ENCODE measurements at regions not wholly inside any gene's neighbourhood (a gene's known extent, or its start where the extent isn't known, plus 50 kb on each side); places are given as distances from the start of the nearest gene placed in this dataset.
"Not testable (repeated sequence)": the region's sequence is repeated elsewhere in the genome, so short reads cannot be mapped to it uniquely, and the experiment has no call there.

DNA sequence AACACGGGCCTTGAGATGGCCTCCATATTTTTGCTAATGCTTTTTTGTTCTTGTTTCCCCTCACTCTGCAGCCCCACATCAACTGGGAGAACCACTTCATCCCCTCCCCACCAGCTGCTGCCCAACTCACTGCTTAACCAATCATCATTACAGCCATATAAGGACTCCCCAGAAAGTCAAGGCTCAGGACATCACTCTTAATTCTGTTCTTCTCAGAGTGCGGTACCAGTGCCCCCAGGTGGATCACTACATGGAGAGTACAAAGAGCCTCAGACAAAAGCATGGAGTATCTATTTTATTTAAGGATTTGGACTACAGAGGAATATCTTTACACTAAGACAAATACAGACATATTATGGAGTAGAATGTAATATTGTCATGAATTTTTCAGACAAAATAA lies 340.6 kb downstream of the PAX3 start:
- H3K27me3 Mint-ChIP-seq (ENCODE audit: low read depth): no peaks in the 10 kb centered on the region
- TF ChIP-seq, protein P1, sequence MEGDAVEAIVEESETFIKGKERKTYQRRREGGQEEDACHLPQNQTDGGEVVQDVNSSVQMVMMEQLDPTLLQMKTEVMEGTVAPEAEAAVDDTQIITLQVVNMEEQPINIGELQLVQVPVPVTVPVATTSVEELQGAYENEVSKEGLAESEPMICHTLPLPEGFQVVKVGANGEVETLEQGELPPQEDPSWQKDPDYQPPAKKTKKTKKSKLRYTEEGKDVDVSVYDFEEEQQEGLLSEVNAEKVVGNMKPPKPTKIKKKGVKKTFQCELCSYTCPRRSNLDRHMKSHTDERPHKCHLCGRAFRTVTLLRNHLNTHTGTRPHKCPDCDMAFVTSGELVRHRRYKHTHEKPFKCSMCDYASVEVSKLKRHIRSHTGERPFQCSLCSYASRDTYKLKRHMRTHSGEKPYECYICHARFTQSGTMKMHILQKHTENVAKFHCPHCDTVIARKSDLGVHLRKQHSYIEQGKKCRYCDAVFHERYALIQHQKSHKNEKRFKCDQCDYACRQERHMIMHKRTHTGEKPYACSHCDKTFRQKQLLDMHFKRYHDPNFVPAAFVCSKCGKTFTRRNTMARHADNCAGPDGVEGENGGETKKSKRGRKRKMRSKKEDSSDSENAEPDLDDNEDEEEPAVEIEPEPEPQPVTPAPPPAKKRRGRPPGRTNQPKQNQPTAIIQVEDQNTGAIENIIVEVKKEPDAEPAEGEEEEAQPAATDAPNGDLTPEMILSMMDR (conservative IDR thresholded peaks at IDR 0.05): no peak
- H3K4me1 Mint-ChIP-seq: no peaks in the 10 kb centered on the region
- no peak overlapping the region for H3K4me3 Mint-ChIP-seq
- H3K27ac Mint-ChIP-seq (ENCODE audit: unreplicated experiment): no peak overlapping the region
- no peak for DNase-seq (ENCODE audit: low read depth, low spot score)
- no peaks in the 10 kb centered on the region for H3K36me3 Mint-ChIP-seq (ENCODE audit: low read depth)
- H3K9me3 Mint-ChIP-seq: no peaks in the 10 kb centered on the region

DNA sequence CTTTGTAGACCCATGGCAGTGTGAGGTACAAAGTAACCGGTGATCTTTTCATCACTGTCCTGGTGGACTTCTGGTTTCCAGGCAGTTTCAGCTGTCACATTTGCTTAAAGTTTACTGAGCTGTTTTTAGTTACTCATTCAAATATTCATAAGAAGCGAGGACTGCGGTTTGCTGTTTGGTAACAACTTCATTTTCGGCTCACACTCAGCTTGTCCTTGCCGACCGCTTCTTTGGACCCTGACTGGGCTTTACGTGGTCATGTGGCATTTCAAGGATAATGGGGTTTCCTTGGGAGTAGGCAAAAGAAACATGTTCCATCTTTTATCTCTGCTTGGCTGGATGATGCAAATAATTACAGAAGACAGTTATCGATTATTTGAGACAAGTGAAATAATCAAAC lies 350.7 kb downstream of the PAX3 start:
- Mint-ChIP-seq H3K4me3 (no peak overlapping the region), H3K27me3 (ENCODE audit: low read depth) (no peaks in the 10 kb centered on the region), H3K27ac (ENCODE audit: unreplicated experiment) (no peak overlapping the region), H3K9me3 (peaks cover 11% of the 10 kb centered on the region), H3K4me1 (peaks cover under 1% of the 10 kb centered on the region), H3K36me3 (ENCODE audit: low read depth) (no peaks in the 10 kb centered on the region)
- no peak for DNase-seq (ENCODE audit: low read depth, low spot score)
- TF ChIP-seq, protein P1 (conservative IDR thresholded peaks at IDR 0.05): no peak

DNA sequence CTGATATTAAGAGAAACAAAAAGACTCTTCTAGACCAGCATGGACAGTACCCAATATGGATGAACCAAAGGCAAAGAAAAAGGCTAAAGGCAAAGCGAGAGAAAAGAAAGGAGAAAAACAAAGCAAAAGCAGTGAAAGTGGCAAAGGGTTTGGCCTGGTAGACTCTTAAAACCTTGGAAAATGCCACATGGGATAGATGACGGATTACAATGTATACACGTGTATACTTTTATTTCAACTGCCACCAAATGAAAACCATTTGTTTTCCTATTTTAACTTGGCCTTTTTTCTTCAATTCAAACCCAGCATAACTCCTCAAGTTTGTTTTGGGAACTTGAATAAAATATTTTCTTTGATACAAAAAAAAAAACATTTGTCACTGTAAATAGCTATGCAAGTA lies 354.3 kb downstream of the PAX3 start:
- not testable (repeated sequence) for H3K27me3 Mint-ChIP-seq (ENCODE audit: low read depth); H3K9me3 Mint-ChIP-seq; H3K27ac Mint-ChIP-seq (ENCODE audit: unreplicated experiment); H3K36me3 Mint-ChIP-seq (ENCODE audit: low read depth); H3K4me1 Mint-ChIP-seq; H3K4me3 Mint-ChIP-seq; DNase-seq (ENCODE audit: low read depth, low spot score)

DNA sequence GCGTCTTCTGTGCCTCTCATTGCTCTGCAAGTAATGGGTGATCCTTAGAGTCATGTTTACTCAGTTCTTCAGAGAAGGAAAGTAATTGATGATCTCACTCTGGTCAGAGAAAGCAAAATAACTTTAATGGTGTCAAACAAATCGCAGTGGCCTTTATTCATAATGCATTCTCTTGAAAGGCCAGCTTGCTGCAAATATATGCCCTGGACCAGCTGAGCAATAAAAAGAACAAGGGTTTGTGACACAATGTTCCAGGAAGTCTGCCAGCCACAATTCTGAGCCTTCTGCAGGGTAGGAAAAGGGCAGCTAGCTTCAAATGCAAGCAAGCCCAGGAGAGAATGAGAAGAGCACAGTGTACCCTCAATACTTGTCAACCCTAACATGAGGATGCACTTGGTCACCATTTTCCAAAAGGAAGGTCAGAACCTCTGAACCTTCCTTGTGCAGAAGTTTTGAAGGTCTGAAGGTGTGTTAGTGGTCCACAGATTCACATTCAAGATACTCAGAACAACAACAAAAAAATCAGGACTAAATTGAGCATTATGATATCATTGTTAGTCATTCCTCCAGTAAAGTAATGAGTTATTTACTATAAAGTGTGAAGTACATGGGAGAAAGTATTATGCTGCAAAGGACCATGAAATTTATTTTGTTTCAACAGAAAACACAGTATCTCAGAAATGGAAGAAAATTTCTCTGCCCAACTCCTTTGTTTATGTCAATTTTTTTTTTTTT lies 355.6 kb downstream of the PAX3 start:
- Mint-ChIP-seq H3K36me3 (ENCODE audit: low read depth) (no peaks in the 10 kb centered on the region), H3K9me3 (peaks cover 6% of the 10 kb centered on the region), H3K4me3 (no peak overlapping the region), H3K27ac (ENCODE audit: unreplicated experiment) (no peak overlapping the region), H3K4me1 (peaks cover 5% of the 10 kb centered on the region), H3K27me3 (ENCODE audit: low read depth) (no peaks in the 10 kb centered on the region)
- TF ChIP-seq, protein P1 (conservative IDR thresholded peaks at IDR 0.05): no peak
- DNase-seq (ENCODE audit: low read depth, low spot score): no peak

DNA sequence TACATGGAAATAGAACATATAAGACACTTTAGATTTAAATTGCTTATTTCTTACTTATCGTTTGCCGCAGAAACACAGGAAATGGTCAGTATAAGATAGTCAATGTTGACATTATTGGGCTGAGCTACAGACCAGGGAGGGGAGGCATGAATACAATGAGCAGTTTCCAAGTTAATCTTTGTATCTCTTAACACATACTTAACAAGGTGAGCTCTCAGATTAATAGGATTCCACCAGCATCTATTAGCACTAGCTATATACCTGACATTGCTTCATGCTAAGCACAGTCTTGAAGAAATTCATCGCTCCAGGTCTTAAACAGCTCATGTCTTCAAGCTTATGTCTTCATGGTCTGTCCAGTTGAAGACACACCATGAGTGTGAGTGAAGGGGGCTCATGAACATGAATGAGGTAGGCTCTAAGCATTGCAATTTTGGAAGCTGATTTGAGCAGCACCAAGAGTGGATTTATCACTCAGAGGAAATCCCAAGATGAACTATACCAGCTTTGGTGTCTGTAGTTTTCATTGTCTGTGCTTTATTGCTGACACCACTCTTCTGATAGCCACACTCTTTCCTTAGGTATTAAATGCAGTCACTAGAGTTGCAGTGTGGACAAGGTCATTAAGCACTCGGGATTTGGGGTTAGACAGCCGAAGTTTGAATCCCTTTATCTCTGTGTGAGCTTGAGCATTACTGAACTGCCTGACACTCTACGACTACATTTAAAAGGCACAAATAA lies 359.3 kb upstream of the EPHA4 start:
- Mint-ChIP-seq H3K4me3 (no peak overlapping the region), H3K9me3 (peaks cover 4% of the 10 kb centered on the region), H3K27ac (ENCODE audit: unreplicated experiment) (no peak overlapping the region), H3K27me3 (ENCODE audit: low read depth) (no peaks in the 10 kb centered on the region), H3K36me3 (ENCODE audit: low read depth) (no peaks in the 10 kb centered on the region), H3K4me1 (no peaks in the 10 kb centered on the region)
- TF ChIP-seq, protein P1 (conservative IDR thresholded peaks at IDR 0.05): no peak
- no peak for DNase-seq (ENCODE audit: low read depth, low spot score)

DNA sequence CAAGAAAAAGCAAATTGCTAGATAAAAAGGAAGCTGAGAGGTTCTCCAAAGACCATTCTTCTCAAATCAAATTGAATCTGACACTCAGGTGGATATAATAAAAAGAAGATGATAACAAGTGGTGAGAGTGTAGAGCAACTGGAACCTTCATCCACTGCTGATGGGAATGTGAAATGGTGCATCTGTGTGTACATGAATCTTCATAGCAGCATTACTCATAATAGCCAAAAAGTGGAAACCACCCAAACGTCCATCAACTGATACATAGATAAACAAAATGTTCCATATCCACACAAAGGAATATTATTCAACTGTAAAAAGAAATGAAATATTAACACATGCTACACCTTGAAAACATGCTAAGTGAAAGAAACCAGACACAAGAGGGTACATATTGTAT lies 357.2 kb upstream of the EPHA4 start:
- Mint-ChIP-seq H3K4me3 (no peak overlapping the region), H3K36me3 (ENCODE audit: low read depth) (no peaks in the 10 kb centered on the region), H3K27me3 (ENCODE audit: low read depth) (no peaks in the 10 kb centered on the region), H3K27ac (ENCODE audit: unreplicated experiment) (no peak overlapping the region), H3K9me3 (peaks cover 4% of the 10 kb centered on the region), H3K4me1 (peaks cover 10% of the 10 kb centered on the region)
- TF ChIP-seq, protein P1 (conservative IDR thresholded peaks at IDR 0.05): no peak
- DNase-seq (ENCODE audit: low read depth, low spot score): no peak
